OCI-LY3 (cell line): ENCODE measurements at regions not wholly inside any gene's neighbourhood (a gene's known extent, or its start where the extent isn't known, plus 50 kb on each side); places are given as distances from the start of the nearest gene placed in this dataset.

Experiments
- H2AFZ ChIP-seq: fragments of 200-600, 300-600 bp; shearing (Covaris generic); 2 replicates; pipeline ENCODE4 v1.6.0; 2014; ENCODE audit warnings: antibody characterized with exemption, low read depth, low read length
- H3K27ac ChIP-seq: fragments of 200-600, 300-600 bp; sonication (generic); 2 replicates; pipeline ENCODE4 v1.5.1; 2014; ENCODE audit warnings: mild to moderate bottlenecking, low read length, moderate library complexity, mixed read lengths
- H3K27me3 ChIP-seq: fragments of 200-600, 300-600 bp; sonication (generic); 2 replicates; pipeline ENCODE4 v1.6.1; 2014; ENCODE audit warnings: low read depth, low read length, mixed read lengths
- H3K36me3 ChIP-seq: fragments of 200-600, 300-600 bp; sonication (generic); replicated peaks from 2 replicates; pipeline ENCODE3; 2014; ENCODE audit warnings: low read depth, low read length, mixed read lengths
- H3K4me1 ChIP-seq: fragments of 300-600, 200-600 bp; sonication (generic); 2 replicates; pipeline ENCODE4 v1.6.1; 2014; ENCODE audit warnings: low read length, mixed read lengths
- H3K4me2 ChIP-seq: fragments of 200-600, 300-600 bp; sonication (generic); 2 replicates; pipeline ENCODE4 v1.6.1; 2014; ENCODE audit warnings: low read length, mixed read lengths
- H3K4me3 ChIP-seq: fragments of 300-600, 200-600 bp; sonication (generic); 2 replicates; pipeline ENCODE4 v1.5.1; 2014; ENCODE audit warnings: antibody characterized with exemption, mild to moderate bottlenecking, low read length, moderate library complexity
- H3K79me2 ChIP-seq: fragments of 300-600, 200-600 bp; shearing (Covaris generic); 2 replicates; pipeline ENCODE4 v1.6.1; 2014; ENCODE audit warnings: mild to moderate bottlenecking, low read length, mixed read lengths
- H3K9ac ChIP-seq: fragments of 300-600, 200-600 bp; shearing (Covaris generic); 2 replicates; pipeline ENCODE4 v1.6.0; 2014; ENCODE audit warnings: mild to moderate bottlenecking, low read length, moderate library complexity
- H3K9me3 ChIP-seq: fragments of 200-600, 300-600 bp; shearing (Covaris generic); 2 replicates; pipeline ENCODE4 v1.6.1; 2014; ENCODE audit warnings: low read length, mixed read lengths; ENCODE audit not compliant: insufficient read depth
- H4K20me1 ChIP-seq: fragments of 200-600, 300-600 bp; sonication (generic); 2 replicates; pipeline ENCODE4 v1.6.1; 2016; ENCODE audit warnings: low read length, mixed read lengths; ENCODE audit not compliant: insufficient read depth
- EZH2phosphoT487 ChIP-seq: fragments of 200-600 bp; shearing (Covaris generic); IDR thresholded peaks from 2 replicates; pipeline ENCODE4 v1.6.1; 2018; ENCODE audit warnings: antibody characterized with exemption, mixed run types, low read depth
- TF ChIP-seq, protein P1 (sequence below): fragments of 200-600, 300-600 bp; sonication (generic); IDR thresholded peaks from 2 replicates; pipeline ENCODE4 v1.5.1; 2014; ENCODE audit warnings: antibody characterized with exemption, low read length, low read depth

DNA sequence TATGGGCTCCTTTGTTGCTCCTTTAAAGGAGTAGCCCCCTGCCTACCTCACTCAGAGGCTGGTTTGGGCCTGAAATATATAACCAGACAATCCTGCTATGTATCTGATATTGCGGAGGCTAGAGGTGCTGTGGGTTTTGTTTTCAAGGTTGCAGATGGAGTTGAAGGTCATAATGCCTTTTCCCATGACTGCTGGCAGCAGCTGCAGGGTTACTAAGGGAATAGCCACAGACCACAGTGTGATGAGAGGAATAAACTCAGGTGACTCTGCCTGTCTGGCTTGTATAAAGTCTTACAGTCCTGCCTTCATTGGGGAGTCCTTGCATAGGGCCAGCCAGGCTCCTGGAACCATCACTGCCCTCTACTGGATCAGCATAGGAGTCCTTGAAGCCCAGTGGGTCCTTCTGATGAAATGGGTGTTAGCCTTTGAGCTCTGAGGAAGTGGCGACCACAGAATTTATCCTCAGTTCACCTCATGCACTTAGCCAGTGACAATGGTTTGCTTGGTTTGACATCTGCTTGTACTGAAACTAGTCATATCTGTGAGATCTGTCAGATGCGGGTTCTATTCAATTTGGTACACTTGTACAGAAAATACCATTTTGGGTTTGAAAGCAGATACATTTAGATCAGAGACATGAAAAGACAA is 174.4 kb upstream of the HMCN1 start:
- peak overlapping the region; percentile 72 for H3K4me2 ChIP-seq
- no peak overlapping the region for H2AFZ ChIP-seq
- H3K79me2 ChIP-seq = peaks cover 22% of the 10 kb centered on the region
- H3K27me3 ChIP-seq = no peaks in the 10 kb centered on the region
- peak overlapping the region; percentile 31 for H3K4me3 ChIP-seq
- no peaks in the 10 kb centered on the region for H4K20me1 ChIP-seq
- H3K9ac ChIP-seq = peak overlapping the region; percentile 92
- H3K4me1 ChIP-seq = peaks cover 58% of the 10 kb centered on the region
- H3K9me3 ChIP-seq = no peaks in the 10 kb centered on the region
- H3K36me3 ChIP-seq = no peaks in the 10 kb centered on the region
- TF ChIP-seq, protein P1, sequence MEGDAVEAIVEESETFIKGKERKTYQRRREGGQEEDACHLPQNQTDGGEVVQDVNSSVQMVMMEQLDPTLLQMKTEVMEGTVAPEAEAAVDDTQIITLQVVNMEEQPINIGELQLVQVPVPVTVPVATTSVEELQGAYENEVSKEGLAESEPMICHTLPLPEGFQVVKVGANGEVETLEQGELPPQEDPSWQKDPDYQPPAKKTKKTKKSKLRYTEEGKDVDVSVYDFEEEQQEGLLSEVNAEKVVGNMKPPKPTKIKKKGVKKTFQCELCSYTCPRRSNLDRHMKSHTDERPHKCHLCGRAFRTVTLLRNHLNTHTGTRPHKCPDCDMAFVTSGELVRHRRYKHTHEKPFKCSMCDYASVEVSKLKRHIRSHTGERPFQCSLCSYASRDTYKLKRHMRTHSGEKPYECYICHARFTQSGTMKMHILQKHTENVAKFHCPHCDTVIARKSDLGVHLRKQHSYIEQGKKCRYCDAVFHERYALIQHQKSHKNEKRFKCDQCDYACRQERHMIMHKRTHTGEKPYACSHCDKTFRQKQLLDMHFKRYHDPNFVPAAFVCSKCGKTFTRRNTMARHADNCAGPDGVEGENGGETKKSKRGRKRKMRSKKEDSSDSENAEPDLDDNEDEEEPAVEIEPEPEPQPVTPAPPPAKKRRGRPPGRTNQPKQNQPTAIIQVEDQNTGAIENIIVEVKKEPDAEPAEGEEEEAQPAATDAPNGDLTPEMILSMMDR = peak; percentile 93
- no peak for TF ChIP-seq EZH2phosphoT487
- H3K27ac ChIP-seq = peak overlapping the region; percentile 96

DNA sequence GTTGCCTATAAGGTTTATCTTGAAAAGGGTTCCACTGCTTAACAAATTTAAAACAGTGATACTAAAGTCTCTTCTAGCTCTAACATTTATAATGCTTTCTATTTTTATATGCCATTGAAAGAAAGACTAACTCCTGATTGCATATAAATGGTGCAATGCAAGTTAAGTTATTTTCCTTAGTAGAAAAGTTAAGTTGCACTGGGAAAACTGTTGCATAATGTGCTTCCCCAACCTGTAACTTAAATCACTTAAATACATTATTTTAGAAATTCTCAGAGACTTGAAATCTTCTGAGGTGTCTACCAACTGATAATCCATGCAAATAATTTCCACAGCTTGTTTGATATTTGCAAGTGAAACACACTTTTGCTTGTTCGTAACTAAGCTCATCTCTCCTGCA is 175.0 kb upstream of the HMCN1 start:
- no peaks in the 10 kb centered on the region for H3K36me3 ChIP-seq
- H3K9me3 ChIP-seq = no peaks in the 10 kb centered on the region
- H3K4me3 ChIP-seq = peak overlapping the region; percentile 31
- no peaks in the 10 kb centered on the region for H4K20me1 ChIP-seq
- H3K79me2 ChIP-seq = peaks cover 22% of the 10 kb centered on the region
- peak overlapping the region; percentile 46 for H3K4me2 ChIP-seq
- H3K27me3 ChIP-seq = no peaks in the 10 kb centered on the region
- no peak overlapping the region for H2AFZ ChIP-seq
- H3K27ac ChIP-seq = peak overlapping the region; percentile 96
- peaks cover 58% of the 10 kb centered on the region for H3K4me1 ChIP-seq
- H3K9ac ChIP-seq = peak overlapping the region; percentile 92
- TF ChIP-seq, protein P1 = no peak
- TF ChIP-seq EZH2phosphoT487 = no peak

DNA sequence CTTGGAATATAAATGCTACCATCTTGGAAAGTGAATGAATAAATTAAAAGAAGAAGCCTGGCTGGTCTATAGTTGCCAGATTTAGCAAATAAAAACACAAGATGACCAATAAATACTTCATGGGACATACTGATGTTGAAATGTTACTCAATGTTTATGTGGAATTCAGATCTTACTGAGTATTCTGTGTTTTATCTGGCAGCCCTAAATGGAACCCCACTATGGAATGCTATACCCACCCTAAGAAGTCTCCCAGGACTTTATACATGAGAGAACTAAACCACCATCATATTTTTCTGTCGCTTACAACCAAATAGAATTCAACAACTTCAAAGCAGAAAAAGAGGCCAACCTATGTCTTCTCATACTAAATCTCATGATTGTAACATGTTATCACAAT is 177.6 kb upstream of the HMCN1 start:
- Histone ChIP-seq H3K9ac (no peak overlapping the region), H3K27me3 (no peaks in the 10 kb centered on the region), H3K9me3 (no peaks in the 10 kb centered on the region), H3K36me3 (no peaks in the 10 kb centered on the region), H3K79me2 (peaks cover 10% of the 10 kb centered on the region), H3K4me2 (no peak overlapping the region), H3K27ac (no peak overlapping the region), H2AFZ (no peak overlapping the region), H4K20me1 (no peaks in the 10 kb centered on the region), H3K4me1 (peaks cover 42% of the 10 kb centered on the region), H3K4me3 (no peak overlapping the region)
- TF ChIP-seq EZH2phosphoT487 = no peak
- TF ChIP-seq, protein P1 = no peak

DNA sequence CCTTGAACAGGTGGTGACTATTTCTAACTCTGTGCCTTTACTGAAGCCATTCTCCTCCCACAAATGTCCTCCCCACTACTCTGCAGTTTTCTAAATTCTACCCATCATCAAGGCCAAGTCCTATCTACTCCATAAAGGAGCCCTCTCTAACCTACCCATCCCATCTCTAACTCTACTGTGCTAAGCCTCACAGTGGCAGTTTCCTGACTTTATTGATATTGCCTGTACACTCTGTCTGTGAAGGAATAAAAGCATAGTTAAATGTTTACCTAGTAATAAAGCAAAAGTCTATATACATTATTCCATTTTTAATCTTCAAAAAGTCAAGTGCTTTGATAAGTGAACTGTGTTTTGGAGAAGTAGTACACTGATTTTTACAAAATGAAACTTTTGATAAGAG is 178.4 kb upstream of the HMCN1 start:
- no peak overlapping the region for H3K9ac ChIP-seq
- TF ChIP-seq, protein P1 = no peak
- no peak for TF ChIP-seq EZH2phosphoT487
- H3K4me1 ChIP-seq = peaks cover 40% of the 10 kb centered on the region
- no peak overlapping the region for H3K27ac ChIP-seq
- no peak overlapping the region for H2AFZ ChIP-seq
- no peaks in the 10 kb centered on the region for H3K27me3 ChIP-seq
- H4K20me1 ChIP-seq = no peaks in the 10 kb centered on the region
- H3K4me3 ChIP-seq = no peak overlapping the region
- peaks cover 7% of the 10 kb centered on the region for H3K79me2 ChIP-seq
- H3K4me2 ChIP-seq = no peak overlapping the region
- H3K36me3 ChIP-seq = no peaks in the 10 kb centered on the region
- no peaks in the 10 kb centered on the region for H3K9me3 ChIP-seq
